GM21381 (cell line): ENCODE measurements at regions not wholly inside any gene's neighbourhood (a gene's known extent, or its start where the extent isn't known, plus 50 kb on each side); places are given as distances from the start of the nearest gene placed in this dataset.

ENCODE experiments used
- ATAC-seq: cut with Tn5 transposase; IDR thresholded peaks from one replicate; pipeline ENCODE4 v1.9.1; 2021; ENCODE audit warnings: mild to moderate bottlenecking, moderate library complexity; ENCODE audit not compliant: unreplicated experiment

GRCh38 chr4:183763990-183764754, 105.1 kb downstream of the TRAPPC11 start:
- no peak for ATAC-seq

GRCh38 chr4:183765251-183765911, 106.3 kb downstream of the TRAPPC11 start:
- no peak for ATAC-seq

- no peak for ATAC-seq
These were observed 107.0 kb downstream of the TRAPPC11 start for GRCh38 chr4:183766140-183766539.

GRCh38 chr4:183770906-183771305, 111.8 kb downstream of the TRAPPC11 start:
- ATAC-seq: no peak

- no peak for ATAC-seq
These were observed 113.3 kb downstream of the TRAPPC11 start for GRCh38 chr4:183772361-183772760.

GRCh38 chr4:183773790-183774189, 114.7 kb downstream of the TRAPPC11 start:
- no peak for ATAC-seq

- ATAC-seq: no peak
These were observed 121.8 kb upstream of the STOX2 start for GRCh38 chr4:183783306-183783705.

- ATAC-seq: no peak
These were observed 121.0 kb upstream of the STOX2 start for GRCh38 chr4:183783991-183784553.

- no peak for ATAC-seq
These were observed 116.7 kb upstream of the STOX2 start for GRCh38 chr4:183788308-183788905.

GRCh38 chr4:183789657-183790056, 115.5 kb upstream of the STOX2 start:
- ATAC-seq: no peak

- no peak for ATAC-seq
These were observed 114.4 kb upstream of the STOX2 start for GRCh38 chr4:183790661-183791060.

- ATAC-seq: no peak
These were observed 108.1 kb upstream of the STOX2 start for GRCh38 chr4:183797011-183797444.

GRCh38 chr4:183797445-183798300, 107.4 kb upstream of the STOX2 start:
- ATAC-seq: no peak

- ATAC-seq: no peak
These were observed 106.5 kb upstream of the STOX2 start for GRCh38 chr4:183798301-183799253.

- no peak for ATAC-seq
These were observed 103.5 kb upstream of the STOX2 start for GRCh38 chr4:183801457-183802165.

- ATAC-seq: no peak
These were observed 98.8 kb upstream of the STOX2 start for GRCh38 chr4:183806341-183806740.

GRCh38 chr4:183807420-183808096, 97.5 kb upstream of the STOX2 start:
- ATAC-seq: no peak

- no peak for ATAC-seq
These were observed 97.0 kb upstream of the STOX2 start for GRCh38 chr4:183808097-183808456.

GRCh38 chr4:183812567-183812966, 92.5 kb upstream of the STOX2 start:
- ATAC-seq: no peak
